ENCODE measurements at regions not wholly inside any gene's neighbourhood (a gene's known extent, or its start where the extent isn't known, plus 50 kb on each side); places are given as distances from the start of the nearest gene placed in this dataset.

- TF ChIP-seq CTCF (IDR thresholded peaks at IDR 0.05), result no peak
- intact Hi-C loops (cut with DNase I, micrococcal nuclease), result no loop called here
- DNase-seq, result no peak
- Histone ChIP-seq H3K27ac (ENCODE audit: low read depth in 1 of 2, low read length in 2 of 2) (no peak overlapping the region), H3K9me3 (ENCODE audit: control insufficient read depth in 1 of 2, insufficient read depth in 1 of 2, low read length in 2 of 2) (no peaks in the 10 kb centered on the region), H3K36me3 (ENCODE audit: insufficient read depth, low read length) (no peaks in the 10 kb centered on the region), H3K27me3 (ENCODE audit: control insufficient read depth in 1 of 2, insufficient read depth in 2 of 2, low read length in 2 of 2) (peaks cover 0 to 4% of the 10 kb centered on the region in 2 experiments), H3K4me3 (ENCODE audit: low read length) (no peak overlapping the region), H3K4me1 (ENCODE audit: insufficient read depth, low read length) (no peaks in the 10 kb centered on the region)
- no peak overlapping the region for H3K27ac Mint-ChIP-seq
- peaks cover 81% of the 10 kb centered on the region for H3K27me3 Mint-ChIP-seq
- ATAC-seq (ENCODE audit: poor library complexity), result no peak
- CTCF ChIA-PET, result no interaction called here
- no peaks in the 10 kb centered on the region for H3K36me3 Mint-ChIP-seq (ENCODE audit: low read depth)
- no peak overlapping the region for H3K4me3 Mint-ChIP-seq
- H3K9me3 Mint-ChIP-seq, result peaks cover 9% of the 10 kb centered on the region
- POLR2A ChIA-PET, result no interaction called here
- no peaks in the 10 kb centered on the region for H3K4me1 Mint-ChIP-seq (ENCODE audit: low read depth)
These were observed 109.7 kb downstream of the TMEM18 start for GRCh38 chr2:567496-567864.

- H3K27ac Mint-ChIP-seq, result no peak overlapping the region
- POLR2A ChIA-PET, result no interaction called here
- H3K27me3 Mint-ChIP-seq, result peaks cover 72% of the 10 kb centered on the region
- Histone ChIP-seq H3K4me3 (ENCODE audit: low read length) (no peak overlapping the region), H3K27ac (ENCODE audit: low read depth in 1 of 2, low read length in 2 of 2) (no peak overlapping the region), H3K9me3 (ENCODE audit: control insufficient read depth in 1 of 2, insufficient read depth in 1 of 2, low read length in 2 of 2) (no peaks in the 10 kb centered on the region), H3K4me1 (ENCODE audit: insufficient read depth, low read length) (no peaks in the 10 kb centered on the region), H3K27me3 (ENCODE audit: control insufficient read depth in 1 of 2, insufficient read depth in 2 of 2, low read length in 2 of 2) (peaks cover 0 to 4% of the 10 kb centered on the region in 2 experiments), H3K36me3 (ENCODE audit: insufficient read depth, low read length) (no peaks in the 10 kb centered on the region)
- TF ChIP-seq CTCF (IDR thresholded peaks at IDR 0.05), result no peak
- H3K9me3 Mint-ChIP-seq, result peaks cover 4% of the 10 kb centered on the region
- H3K4me1 Mint-ChIP-seq (ENCODE audit: low read depth), result no peaks in the 10 kb centered on the region
- CTCF ChIA-PET, result no interaction called here
- H3K4me3 Mint-ChIP-seq, result no peak overlapping the region
- ATAC-seq (ENCODE audit: poor library complexity), result no peak
- no peak for DNase-seq
- H3K36me3 Mint-ChIP-seq (ENCODE audit: low read depth), result no peaks in the 10 kb centered on the region
- intact Hi-C loops (cut with DNase I, micrococcal nuclease), result no loop called here
These were observed 110.6 kb downstream of the TMEM18 start for GRCh38 chr2:566379-567313.

- Histone ChIP-seq H3K27ac (ENCODE audit: low read depth in 1 of 2, low read length in 2 of 2) (no peak overlapping the region), H3K27me3 (ENCODE audit: control insufficient read depth in 1 of 2, insufficient read depth in 2 of 2, low read length in 2 of 2) (peaks cover 0 to 4% of the 10 kb centered on the region in 2 experiments), H3K4me3 (ENCODE audit: low read length) (no peak overlapping the region), H3K9me3 (ENCODE audit: control insufficient read depth in 1 of 2, insufficient read depth in 1 of 2, low read length in 2 of 2) (no peaks in the 10 kb centered on the region), H3K36me3 (ENCODE audit: insufficient read depth, low read length) (no peaks in the 10 kb centered on the region), H3K4me1 (ENCODE audit: insufficient read depth, low read length) (no peaks in the 10 kb centered on the region)
- intact Hi-C loops (cut with DNase I, micrococcal nuclease), result no loop called here
- POLR2A ChIA-PET, result no interaction called here
- no peak for DNase-seq
- Mint-ChIP-seq H3K4me1 (ENCODE audit: low read depth) (no peaks in the 10 kb centered on the region), H3K9me3 (no peaks in the 10 kb centered on the region), H3K36me3 (ENCODE audit: low read depth) (no peaks in the 10 kb centered on the region), H3K4me3 (no peak overlapping the region), H3K27me3 (peaks cover 57% of the 10 kb centered on the region), H3K27ac (no peak overlapping the region)
- no peak for ATAC-seq (ENCODE audit: poor library complexity)
- no peak for TF ChIP-seq CTCF (IDR thresholded peaks at IDR 0.05)
- CTCF ChIA-PET, result no interaction called here
These were observed 112.6 kb downstream of the TMEM18 start for GRCh38 chr2:564471-565181.

Data from CD4-positive, alpha-beta T cell (primary cell).